Uterus (tissue), 2 donors: ENCODE measurements at regions not wholly inside any gene's neighbourhood (a gene's known extent, or its start where the extent isn't known, plus 50 kb on each side); places are given as distances from the start of the nearest gene placed in this dataset.

Source experiments
- POLR2A ChIP-seq, 2 donors: fragments of 450-650 bp; IDR thresholded peaks; one replicate each; pipeline ENCODE4 v1.6.1; 2016; ENCODE audit warnings: antibody characterized with exemption in 2 of 2, mild to moderate bottlenecking in 1 of 2, moderate library complexity in 1 of 2
- TF ChIP-seq, protein P1 (sequence below), 4 experiments: fragments of 200-600 bp in 2 of 4; fragments of 450-650 bp in 2 of 4; sonication (generic) in 2 of 4; IDR thresholded peaks; one replicate each; pipeline ENCODE4 v1.5.1; 2016 to 2019; ENCODE audit warnings: antibody characterized with exemption in 4 of 4, mild to moderate bottlenecking in 2 of 4, moderate library complexity in 1 of 4

DNA sequence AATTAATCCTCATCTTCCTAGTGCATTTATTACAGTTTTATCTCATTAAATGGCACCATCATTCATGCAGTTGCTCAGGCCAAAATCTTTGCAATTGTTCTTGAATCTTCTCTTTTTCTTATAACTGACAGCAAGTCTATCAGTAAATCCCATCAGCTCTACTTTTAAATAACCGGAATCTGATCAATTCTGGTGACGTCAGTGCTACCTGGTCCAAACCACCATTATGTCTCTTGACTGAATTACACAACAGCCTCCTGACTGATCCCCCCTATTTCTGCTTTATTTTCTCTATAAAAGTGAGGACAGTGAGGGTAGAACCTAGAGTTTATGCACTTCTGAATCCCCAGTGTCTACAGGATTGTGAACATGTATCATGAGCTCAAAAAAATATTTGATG lies 787.4 kb downstream of the AACS start:
- TF ChIP-seq, protein P1, sequence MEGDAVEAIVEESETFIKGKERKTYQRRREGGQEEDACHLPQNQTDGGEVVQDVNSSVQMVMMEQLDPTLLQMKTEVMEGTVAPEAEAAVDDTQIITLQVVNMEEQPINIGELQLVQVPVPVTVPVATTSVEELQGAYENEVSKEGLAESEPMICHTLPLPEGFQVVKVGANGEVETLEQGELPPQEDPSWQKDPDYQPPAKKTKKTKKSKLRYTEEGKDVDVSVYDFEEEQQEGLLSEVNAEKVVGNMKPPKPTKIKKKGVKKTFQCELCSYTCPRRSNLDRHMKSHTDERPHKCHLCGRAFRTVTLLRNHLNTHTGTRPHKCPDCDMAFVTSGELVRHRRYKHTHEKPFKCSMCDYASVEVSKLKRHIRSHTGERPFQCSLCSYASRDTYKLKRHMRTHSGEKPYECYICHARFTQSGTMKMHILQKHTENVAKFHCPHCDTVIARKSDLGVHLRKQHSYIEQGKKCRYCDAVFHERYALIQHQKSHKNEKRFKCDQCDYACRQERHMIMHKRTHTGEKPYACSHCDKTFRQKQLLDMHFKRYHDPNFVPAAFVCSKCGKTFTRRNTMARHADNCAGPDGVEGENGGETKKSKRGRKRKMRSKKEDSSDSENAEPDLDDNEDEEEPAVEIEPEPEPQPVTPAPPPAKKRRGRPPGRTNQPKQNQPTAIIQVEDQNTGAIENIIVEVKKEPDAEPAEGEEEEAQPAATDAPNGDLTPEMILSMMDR (IDR thresholded peaks at IDR 0.05): no peak
- no peak for TF ChIP-seq POLR2A (IDR thresholded peaks at IDR 0.05)
